ENCODE measurements at regions not wholly inside any gene's neighbourhood (a gene's known extent, or its start where the extent isn't known, plus 50 kb on each side); places are given as distances from the start of the nearest gene placed in this dataset.
A peak's percentile ranks its signal among the peaks of the same experiment; 100 is the strongest.
"Not testable (repeated sequence)": the region's sequence is repeated elsewhere in the genome, so short reads cannot be mapped to it uniquely, and the experiment has no call there.

DNA sequence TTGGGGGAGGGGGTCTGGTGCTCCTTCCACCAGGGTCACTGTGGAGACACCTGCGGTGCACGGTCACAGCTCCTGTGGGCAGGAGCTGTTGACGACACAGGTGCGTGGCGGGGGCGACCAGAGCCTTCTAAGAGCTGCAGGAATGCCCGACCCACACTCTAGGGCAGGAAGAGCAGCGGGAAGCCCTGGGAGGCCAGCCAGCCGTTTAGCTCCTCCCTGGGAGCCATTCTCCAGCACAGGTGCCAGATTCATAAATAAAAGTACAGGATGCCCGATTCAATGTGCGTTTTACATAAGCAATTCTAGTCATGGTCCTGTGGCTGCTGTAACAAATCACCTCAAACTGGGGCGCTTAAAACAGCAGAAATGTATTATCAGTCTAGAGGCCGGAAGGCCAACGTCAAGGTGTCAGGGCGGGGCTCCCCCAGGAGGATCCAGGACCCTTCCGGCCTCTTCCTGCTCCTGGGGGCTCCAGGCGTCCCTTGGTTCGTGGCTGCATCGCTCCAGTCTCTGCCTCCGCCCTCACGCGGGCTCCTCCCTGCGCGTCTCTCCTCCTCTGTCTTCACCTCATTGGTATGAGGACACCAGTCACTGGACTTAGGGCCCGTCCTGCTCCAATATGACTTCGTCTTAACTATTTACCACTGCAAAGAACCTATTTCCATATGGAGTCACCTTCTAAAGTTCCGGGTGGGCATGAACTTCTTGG, 155.4 kb downstream of the FOXL1 start:
- intact Hi-C loops (cut with micrococcal nuclease): no loop called here
- DNase-seq (no peak), ATAC-seq (no peak)

DNA sequence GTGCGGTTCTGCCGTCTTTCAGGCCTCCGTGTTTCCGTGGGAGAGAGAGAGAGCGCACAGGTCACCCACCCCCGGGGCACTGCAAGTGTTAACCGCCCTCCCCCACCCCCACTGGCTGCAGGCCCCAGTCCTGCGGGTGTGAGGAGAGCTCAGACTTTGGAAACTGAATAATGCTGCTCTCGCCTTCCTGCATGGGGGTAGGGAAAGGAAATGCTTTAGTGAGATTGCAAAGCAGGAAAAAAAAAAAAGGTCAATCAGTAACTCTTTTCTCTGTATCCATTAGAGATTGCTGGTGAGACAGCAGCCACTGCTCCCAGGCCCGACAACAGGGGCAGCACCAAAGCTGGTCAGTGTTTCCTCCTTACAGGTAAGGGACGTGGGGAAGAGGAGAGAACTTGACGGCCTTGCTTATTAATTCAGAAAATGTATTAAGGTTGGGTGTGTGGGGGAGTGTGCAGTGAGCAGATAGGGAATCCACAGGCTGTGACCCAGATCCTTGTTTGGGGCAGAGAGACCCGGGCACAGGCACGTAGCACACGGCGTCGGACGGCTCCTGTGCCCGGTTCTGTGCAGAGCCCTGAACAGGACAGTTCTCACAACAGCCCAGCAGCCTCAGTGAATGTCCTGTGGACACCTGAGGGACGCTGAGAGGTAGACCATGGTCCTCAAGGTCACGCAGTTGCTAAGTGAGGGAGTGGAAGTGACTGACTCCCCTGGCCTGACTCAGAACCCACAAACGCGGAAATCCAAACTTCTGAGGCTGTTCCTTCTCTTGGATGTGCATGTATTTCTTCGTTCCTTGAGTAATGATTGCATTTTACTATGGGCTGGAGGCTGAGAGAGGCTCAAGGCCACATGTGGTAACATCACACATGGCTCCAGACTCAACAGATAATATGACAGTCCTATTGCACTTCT, 156.5 kb downstream of the FOXL1 start:
- no peak for DNase-seq
- intact Hi-C loops (cut with micrococcal nuclease): no loop called here
- no peak for ATAC-seq

DNA sequence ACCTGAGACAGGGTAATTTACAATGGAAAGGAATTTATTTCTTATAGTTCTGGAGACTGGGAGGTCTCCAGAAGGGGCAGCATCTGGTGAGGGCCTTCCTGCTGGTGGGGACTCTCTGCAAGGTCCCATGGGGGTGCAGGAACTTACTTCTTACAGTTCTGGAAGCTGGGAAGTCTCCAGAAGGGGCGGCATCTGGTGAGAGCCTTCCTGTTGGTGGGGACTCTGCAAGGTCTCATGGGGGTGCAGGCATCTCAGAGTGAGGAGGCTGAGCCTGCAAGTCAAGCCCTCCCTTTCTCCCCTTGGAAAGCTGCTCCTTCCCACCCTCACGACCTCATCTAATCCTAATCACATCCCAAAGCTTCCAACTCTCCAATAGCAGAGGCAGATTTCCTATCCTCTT, 157.4 kb downstream of the FOXL1 start:
- intact Hi-C loops (cut with micrococcal nuclease): no loop called here
- DNase-seq: no peak
- no peak for ATAC-seq

DNA sequence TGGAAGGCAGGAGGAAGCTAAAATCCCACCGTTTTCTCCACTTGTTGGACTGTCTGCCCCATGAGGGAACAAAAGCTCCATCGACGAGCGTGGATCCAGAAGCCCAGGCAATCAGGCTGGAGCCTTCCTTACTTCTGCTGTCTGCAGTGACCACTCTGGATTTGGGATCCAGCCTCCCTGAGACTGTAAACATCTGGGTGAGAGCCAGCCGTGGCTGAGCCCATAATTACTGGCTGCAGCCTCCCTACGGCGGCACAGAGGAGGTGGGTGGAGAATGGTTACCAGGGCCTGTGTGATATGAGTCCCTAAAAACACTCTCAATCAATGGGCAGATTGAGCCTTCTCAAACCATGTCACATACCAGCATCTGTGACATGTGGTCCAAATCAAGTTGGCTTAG, 158.2 kb downstream of the FOXL1 start:
- intact Hi-C loops (cut with micrococcal nuclease): no loop called here
- DNase-seq (no peak), ATAC-seq (no peak)

DNA sequence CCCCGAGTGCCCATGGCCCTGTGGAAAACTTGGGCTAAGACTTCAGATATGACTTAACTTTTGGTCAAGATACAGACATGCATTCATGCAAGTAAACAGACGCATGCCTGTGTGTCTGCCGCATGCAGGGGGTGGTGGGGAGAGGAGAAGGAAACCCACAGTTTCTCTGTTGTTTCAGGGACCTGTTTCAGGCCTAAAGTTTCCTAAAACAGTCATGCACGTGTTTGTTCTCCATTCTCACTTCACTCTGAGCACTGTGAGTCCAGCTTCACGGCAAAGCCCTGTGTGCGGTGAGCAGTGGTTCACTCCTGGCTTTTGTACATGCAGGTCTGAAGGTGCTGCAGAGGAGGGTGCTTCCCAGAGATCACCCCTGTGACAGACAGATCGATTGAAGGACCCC, 158.7 kb downstream of the FOXL1 start:
- no peak for DNase-seq
- intact Hi-C loops (cut with micrococcal nuclease): no loop called here

DNA sequence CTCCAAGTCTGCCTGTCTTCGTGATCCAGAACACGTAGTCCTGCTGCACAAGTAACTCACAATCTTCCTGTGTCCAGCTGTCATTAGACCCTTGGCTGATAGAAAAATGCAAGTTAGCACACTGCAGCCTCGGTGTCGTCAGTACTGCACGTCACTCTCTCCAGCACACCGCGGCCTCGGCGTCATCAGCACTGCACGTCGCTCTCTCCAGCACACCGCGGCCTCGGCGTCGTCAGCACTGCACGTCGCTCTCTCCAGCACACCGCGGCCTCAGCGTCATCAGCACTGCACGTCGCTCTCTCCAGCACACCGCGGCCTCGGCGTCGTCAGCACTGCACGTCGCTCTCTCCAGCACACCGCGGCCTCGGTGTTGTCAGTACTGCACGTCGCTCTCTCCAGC, 160.0 kb downstream of the FOXL1 start:
- ATAC-seq; intact Hi-C loops (cut with micrococcal nuclease); DNase-seq: not testable (repeated sequence)

More for the DNA sequence above, 158.7 kb downstream of the FOXL1 start:
- no peak for ATAC-seq

DNA sequence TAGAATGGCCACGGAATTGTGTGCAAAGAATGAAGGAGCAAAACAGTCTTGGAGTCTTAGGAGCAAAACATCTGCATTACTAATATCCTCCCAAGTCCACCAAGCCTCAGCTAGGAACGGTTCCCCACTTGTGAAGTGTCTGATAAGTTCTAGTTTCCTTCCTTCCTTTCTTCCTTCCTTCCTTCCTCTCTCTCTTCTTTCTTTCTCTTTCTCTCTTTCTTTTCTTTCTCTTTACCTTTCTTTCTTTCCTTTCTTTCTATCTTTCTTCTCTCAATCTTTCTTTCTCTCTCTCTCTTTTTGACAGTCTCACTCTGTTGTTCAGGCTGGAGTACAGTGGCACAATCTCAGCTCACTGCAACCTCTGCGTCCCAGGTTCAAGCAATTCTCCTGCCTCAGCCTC, 160.8 kb downstream of the FOXL1 start:
- DNase-seq (no peak), ATAC-seq (no peak)
- intact Hi-C loops (cut with micrococcal nuclease): no loop called here

DNA sequence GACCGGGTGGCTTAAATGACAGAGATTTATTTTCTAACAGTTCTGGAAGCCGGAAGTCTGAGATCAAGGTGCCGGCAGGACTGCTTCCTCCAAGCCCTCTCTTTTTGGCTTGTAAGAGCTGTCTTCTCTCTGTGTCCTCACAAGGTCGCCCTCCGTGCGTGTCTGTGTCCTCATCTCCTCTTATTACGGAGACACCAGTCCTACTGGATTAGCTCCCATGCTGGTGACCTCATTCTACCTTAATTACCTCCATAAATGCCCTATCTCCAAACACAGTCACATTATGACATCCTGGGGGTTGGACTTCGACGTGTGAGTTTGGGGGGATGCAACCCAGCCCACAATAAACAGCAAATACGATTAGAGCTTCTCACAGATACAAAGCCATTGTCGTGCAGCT, 161.5 kb downstream of the FOXL1 start:
- intact Hi-C loops (cut with micrococcal nuclease): no loop called here
- ATAC-seq (peak; percentile 10), DNase-seq (no peak)

DNA sequence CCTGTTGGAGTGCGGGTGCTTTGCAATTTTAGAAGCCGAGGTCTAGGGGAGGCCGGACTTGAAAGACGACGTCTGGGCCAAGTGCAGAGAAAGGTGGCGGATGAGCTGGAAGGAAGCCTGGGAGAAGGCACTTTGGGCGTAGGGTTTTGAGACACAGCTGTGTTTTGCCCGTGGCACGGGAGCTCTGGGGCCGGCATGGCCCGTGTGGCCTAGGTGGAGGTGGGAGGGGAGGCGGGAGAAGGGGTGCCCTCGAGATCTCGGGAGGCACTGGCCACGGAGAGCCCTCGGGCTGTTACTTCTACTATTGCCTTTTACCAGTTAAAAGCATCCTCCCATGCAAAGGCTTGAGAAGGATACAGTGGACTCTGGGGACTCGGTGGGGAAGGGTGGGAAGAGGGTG, 161.9 kb downstream of the FOXL1 start:
- ATAC-seq: no peak
- intact Hi-C loops (cut with micrococcal nuclease): no loop called here
- no peak for DNase-seq

DNA sequence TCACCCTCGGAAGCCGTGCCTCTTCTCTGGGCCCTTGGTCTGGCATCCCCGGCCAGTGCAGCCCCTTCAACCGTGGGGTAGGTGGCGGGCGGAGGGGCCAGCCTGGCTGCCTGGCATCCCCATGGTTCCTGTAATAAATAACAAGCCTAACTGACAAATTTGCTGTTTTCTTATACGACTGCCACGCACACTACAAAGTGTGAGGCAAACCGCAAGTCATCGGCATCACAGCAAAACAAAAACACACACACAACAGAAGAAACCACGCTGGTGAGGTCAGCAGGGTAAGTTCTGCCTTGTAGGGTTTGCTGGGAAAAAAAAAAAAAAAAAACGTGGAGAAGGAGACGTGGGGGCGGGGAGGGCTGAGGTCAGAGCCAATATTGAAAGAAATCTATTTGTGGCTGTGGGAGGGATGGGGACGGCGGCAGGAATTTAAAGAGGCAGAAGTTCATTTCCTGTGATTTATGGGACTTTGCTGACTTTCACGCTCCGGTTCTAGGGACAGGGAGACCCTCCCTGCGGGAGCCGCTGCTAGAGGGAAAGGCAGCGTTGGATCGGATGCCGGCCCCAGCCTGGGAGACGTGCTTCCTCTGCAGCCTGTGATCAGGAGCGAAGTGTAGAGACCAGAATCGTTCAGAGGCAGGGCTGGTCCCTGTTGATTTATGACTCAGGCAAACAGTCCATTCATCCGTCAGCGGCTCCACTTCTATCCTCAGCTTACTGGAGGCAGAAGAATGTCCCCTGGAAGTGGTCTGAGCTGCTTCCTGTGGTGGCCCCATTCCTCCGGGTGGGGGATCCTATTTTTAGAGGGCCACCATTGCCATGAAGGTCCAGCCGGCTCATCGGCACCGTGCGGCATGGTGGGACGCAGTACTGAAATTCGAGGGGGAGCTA, 162.8 kb downstream of the FOXL1 start:
- intact Hi-C loops (cut with micrococcal nuclease): no loop called here
- ATAC-seq (peak; percentile 94), DNase-seq (peak; percentile 72)

DNA sequence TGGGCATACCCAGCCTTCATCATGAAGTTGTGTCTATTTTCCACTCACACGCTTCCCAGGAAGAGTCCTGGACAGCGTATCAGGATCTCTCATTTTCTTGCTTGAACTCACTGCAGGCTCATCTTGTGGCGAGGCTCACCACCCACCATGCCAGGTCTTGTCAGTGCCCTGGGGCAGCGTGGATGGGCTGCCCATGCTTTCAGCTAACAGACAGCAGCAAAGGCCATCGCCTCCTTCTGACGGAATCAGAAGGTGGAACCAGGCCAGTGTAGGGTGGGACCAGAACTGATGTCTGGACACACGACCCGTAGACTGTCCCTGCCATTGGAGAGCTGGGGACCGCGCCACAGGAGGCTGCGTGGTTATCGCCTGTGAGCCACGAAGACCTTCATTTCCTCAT, 169.4 kb downstream of the FOXL1 start:
- ATAC-seq: no peak
- DNase-seq: no peak
- intact Hi-C loops (cut with micrococcal nuclease): no loop called here

DNA sequence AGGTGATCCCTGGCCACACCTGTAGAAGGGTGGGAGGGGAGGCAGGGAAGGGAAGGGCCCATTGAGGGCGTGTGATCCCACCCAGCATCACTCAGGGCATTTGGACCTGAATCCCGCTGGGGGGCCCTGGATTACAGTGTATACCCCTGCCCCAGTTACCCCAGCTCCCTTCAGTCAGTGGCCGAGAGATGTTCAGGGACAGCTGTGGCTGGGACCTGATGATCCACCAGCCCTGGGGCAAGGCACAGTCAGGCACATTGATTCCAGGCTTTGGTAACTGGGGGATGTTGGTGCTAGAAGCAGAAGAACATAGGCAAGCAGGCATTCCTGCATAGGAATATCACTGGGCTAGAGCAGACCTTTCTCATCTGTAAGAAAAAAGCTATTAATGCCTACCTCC, 170.3 kb downstream of the FOXL1 start:
- no peak for DNase-seq
- ATAC-seq: no peak
- intact Hi-C loops (cut with micrococcal nuclease): no loop called here

DNA sequence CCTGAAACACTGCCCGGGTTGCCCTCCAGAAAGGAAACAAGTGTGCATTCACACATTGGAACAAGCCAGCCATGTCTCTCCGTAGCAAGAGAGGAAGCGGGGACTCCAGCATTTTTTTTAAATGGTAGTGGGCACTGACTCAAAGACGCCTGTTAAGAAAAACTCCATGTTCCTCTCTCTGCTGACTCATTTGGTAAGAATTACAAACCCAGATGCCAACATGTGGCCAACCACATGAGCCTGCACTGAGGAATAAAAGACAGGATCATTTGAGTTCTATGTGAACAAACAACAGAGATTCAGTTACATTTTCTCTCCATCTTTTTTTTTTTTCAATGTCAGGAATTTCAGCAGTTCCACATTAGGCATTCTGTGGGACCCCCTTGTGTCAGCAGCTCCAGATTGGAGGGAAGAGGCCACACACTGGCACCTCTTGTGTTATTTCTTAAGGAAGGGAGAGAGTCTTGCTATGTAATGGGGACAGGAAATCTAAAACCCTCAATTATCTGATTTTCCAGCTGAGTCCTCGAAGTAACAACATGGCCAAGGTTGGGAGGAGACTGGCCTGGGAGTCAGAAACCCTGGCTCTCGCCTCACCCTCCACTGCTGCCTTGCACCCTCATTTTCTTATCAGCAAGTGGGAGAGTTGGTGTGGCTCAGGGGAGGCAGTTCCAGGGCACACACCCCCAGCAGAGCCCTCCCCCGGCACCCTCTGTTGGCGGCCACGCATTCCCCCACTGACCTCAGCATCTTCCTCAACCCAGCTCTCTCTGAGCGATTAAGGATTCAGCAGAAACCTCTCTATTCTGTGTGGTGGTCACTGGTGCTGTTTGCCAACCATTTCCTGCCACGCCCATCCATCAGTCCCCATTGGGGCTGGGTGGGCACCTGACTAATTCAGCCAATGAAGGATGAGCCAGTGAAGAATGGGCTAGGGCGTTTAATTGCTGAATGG, 173.0 kb downstream of the FOXL1 start:
- ATAC-seq (no peak), DNase-seq (no peak)
- intact Hi-C loops (cut with micrococcal nuclease): loop anchor here (10.0 kb wide), 1 partner anchor 177 kb away; the partner anchor contains the start of gene FOXL1

DNA sequence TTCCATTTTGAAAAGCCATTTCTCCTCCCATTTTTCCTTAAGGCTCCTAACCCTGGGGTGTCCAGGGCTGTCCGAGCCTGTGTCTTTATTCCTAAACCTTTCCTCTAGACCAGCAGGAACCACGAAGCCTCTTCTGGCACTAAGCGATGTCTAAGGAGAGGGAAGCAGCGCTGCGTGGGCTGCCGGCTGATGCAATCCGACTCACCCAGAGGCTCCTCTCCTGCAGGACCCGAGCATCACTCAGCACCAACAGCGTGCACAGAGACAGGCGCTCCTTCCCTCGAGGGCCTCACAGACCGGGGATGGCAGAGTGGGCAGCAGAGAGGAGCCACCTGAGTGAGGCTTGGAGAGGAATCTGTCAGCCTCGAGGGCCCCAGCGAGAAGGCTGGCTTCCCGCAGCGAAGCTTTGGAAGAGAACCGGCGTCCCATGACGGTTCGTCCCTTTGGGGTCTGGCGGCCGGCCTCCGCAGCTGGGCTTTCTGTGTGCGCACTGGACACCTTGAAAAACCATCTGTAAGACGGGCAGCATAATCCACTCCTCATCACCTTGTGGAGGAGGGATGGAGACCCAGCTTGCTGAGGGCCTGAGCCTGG, 174.3 kb downstream of the FOXL1 start:
- no peak for DNase-seq
- intact Hi-C loops (cut with micrococcal nuclease): loop anchor here (10.0 kb wide), 1 partner anchor 178 kb away; the partner anchor contains the start of gene FOXL1
- peak; percentile 17 for ATAC-seq

DNA sequence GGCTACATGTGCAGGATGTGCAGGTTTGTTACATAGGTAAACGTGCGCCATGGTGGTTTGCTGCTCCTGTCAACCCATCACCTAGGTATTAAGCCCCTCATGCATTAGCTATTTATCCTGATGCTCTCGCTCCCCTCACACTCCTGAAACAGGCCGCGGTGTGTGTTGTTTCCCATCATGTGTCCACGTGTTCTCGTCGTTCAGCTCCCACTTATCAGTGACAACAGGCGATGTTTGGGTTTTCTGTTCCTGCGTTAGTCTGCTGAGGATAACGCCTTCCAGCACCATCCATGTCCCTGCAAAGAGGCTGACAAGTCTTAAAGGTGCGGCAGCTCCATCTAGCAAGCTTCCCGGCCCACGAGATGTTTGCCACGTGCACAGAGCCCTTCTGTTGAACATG, 175.1 kb downstream of the FOXL1 start:
- intact Hi-C loops (cut with micrococcal nuclease): loop anchor here (10.0 kb wide), 1 partner anchor 179 kb away; the partner anchor contains the start of gene FOXL1
- no peak for ATAC-seq
- no peak for DNase-seq

DNA sequence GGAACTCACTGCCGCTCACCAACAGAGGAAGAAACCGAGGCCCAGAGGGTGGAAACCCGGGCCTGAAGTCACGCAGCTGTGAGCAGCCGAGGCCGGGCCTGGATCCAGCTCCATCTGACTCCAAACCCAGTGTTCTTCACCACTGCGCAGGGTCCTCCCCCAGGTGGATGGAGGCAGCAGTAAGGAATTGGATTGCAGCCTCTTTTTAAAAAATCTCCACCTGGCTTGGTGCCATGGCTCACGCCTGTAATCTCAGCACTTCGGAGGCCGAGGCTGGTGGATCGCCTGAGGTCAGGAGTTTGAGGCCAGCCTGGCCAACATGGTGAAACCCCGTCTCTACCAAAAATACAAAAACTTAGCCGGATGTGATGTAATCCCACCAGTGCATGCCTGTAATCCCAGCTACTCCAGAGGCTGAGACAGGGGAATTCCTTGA, 177.2 kb downstream of the FOXL1 start:
- DNase-seq: peak; percentile 87
- intact Hi-C loops (cut with micrococcal nuclease): loop anchor here (10.0 kb wide), 1 partner anchor 181 kb away; the partner anchor contains the start of gene FOXL1
- peak; percentile 95 for ATAC-seq

DNA sequence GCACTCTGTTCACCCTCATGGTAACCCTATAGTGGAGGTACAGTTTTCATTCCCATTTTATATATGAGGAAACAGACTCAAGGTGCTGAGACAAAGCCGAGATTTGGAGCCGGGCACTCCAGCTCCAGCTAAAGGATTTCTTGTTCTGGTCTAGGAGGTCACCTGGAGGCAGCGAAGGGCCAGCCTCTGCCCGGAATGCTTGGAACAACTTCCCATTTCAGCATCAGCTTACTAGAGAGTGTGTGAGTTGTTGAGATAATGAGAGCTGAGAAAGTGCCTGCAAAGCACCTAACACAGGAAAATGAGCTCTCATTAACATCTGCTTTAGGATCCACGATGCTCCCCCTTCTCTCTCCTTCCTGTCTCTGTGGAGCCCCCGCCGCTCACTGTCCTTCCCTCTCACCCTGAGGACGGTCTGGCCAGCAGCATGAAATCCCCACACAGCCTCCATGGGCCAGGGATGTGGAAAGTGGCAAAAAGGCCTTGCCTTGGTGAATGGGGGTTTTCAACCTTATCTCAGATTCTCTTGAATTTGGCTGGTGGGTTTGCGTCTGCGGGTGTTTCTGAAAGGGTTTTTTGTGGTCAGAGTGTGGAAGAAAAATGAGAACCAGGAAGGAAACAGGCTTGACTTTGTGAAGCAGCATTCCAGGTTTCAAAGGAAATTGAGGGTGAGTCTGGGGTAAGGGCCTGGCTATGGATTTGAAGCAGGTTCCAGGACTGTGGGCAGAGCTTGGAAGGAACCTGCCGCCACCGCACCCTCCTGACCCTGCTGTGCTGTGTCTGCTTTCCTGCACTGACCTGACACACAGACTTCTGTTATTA, 178.7 kb downstream of the FOXL1 start:
- DNase-seq (no peak), ATAC-seq (no peak)
- intact Hi-C loops (cut with micrococcal nuclease): loop anchor here (10.0 kb wide), 1 partner anchor 182 kb away; the partner anchor contains the start of gene FOXL1

All from left ventricle myocardium superior (tissue), 1 donor.